ENCODE measurements at regions not wholly inside any gene's neighbourhood (a gene's known extent, or its start where the extent isn't known, plus 50 kb on each side); places are given as distances from the start of the nearest gene placed in this dataset.

- Histone ChIP-seq H3K9ac (ENCODE audit: insufficient read depth, low read length, poor library complexity, severe bottlenecking) (no peak overlapping the region), H3K36me3 (replicated peaks in 1 of 2; ENCODE audit: control insufficient read depth in 1 of 2, insufficient read depth in 2 of 2, low read length in 2 of 2) (no peaks in the 10 kb centered on the region), H3K27ac (ENCODE audit: low read depth in 1 of 2, low read length in 2 of 2) (no peak overlapping the region), H3K4me3 (replicated peaks in 1 of 3; ENCODE audit: low read depth in 2 of 3, low read length in 3 of 3) (no peak overlapping the region), H3K27me3 (ENCODE audit: control insufficient read depth in 2 of 2, insufficient read depth in 2 of 2, low read length in 2 of 2) (no peaks in the 10 kb centered on the region), H2AFZ (ENCODE audit: insufficient read depth, low read depth, low read length, poor library complexity, severe bottlenecking) (no peak overlapping the region), H3K4me1 (ENCODE audit: control insufficient read depth in 1 of 2, insufficient read depth in 2 of 2, low read length in 2 of 2) (no peaks in the 10 kb centered on the region), H3K79me2 (ENCODE audit: insufficient read depth, low read length) (no peaks in the 10 kb centered on the region), H3K4me2 (replicated peaks; ENCODE audit: extremely low read depth, low read length, poor library complexity, severe bottlenecking) (no peak overlapping the region), H3K9me3 (replicated peaks in 1 of 2; ENCODE audit: control insufficient read depth in 1 of 2, insufficient read depth in 1 of 2, low read length in 2 of 2) (no peaks in the 10 kb centered on the region), H4K20me1 (ENCODE audit: insufficient read depth, low read length) (no peaks in the 10 kb centered on the region)
- Mint-ChIP-seq H3K27ac (no peak overlapping the region), H3K36me3 (no peaks in the 10 kb centered on the region), H3K27me3 (ENCODE audit: low read depth in 3 of 3) (peaks cover 3 to 6% (median 4%) of the 10 kb centered on the region in 3 donors), H3K9me3 (peaks cover 0 to 2% (median 2%) of the 10 kb centered on the region in 7 donors), H3K4me3 (no peak overlapping the region), H3K4me1 (no peaks in the 10 kb centered on the region)
- DNase-seq: no peak
- intact Hi-C loops (cut with micrococcal nuclease): no loop called here
- WGBS (ENCODE audit: insufficient coverage): 70% methylated on average over 5 of the region's 6 CpGs
- no peak for TF ChIP-seq CTCF (IDR thresholded peaks at IDR 0.05)
Measured at GRCh38 chr17:34727601-34728000, 148.2 kb downstream of the TMEM132E start.

GRCh38 chr17:34726536-34727384 lies 147.4 kb downstream of the TMEM132E start:
- no peaks in the 10 kb centered on the region for H3K36me3 Mint-ChIP-seq
- intact Hi-C loops (cut with micrococcal nuclease): no loop called here
- H3K9me3 ChIP-seq (replicated peaks in 1 of 2; ENCODE audit: control insufficient read depth in 1 of 2, insufficient read depth in 1 of 2, low read length in 2 of 2): no peaks in the 10 kb centered on the region
- H3K4me3 Mint-ChIP-seq: no peak overlapping the region
- H3K9ac ChIP-seq (ENCODE audit: insufficient read depth, low read length, poor library complexity, severe bottlenecking): no peak overlapping the region
- no peaks in the 10 kb centered on the region for H3K36me3 ChIP-seq (replicated peaks in 1 of 2; ENCODE audit: control insufficient read depth in 1 of 2, insufficient read depth in 2 of 2, low read length in 2 of 2)
- peaks cover 3 to 4% (median 3%) of the 10 kb centered on the region in 3 donors for H3K27me3 Mint-ChIP-seq (ENCODE audit: low read depth in 3 of 3)
- 79% methylated on average over 5 of the region's 6 CpGs for WGBS (ENCODE audit: insufficient coverage)
- H3K27ac ChIP-seq (ENCODE audit: low read depth in 1 of 2, low read length in 2 of 2): no peak overlapping the region
- no peaks in the 10 kb centered on the region for H3K4me1 ChIP-seq (ENCODE audit: control insufficient read depth in 1 of 2, insufficient read depth in 2 of 2, low read length in 2 of 2)
- H3K9me3 Mint-ChIP-seq: peaks cover 0 to 2% (median 0%) of the 10 kb centered on the region in 7 donors
- TF ChIP-seq CTCF (IDR thresholded peaks at IDR 0.05): no peak
- no peaks in the 10 kb centered on the region for H3K27me3 ChIP-seq (ENCODE audit: control insufficient read depth in 2 of 2, insufficient read depth in 2 of 2, low read length in 2 of 2)
- DNase-seq: no peak
- no peaks in the 10 kb centered on the region for H3K4me1 Mint-ChIP-seq
- no peaks in the 10 kb centered on the region for H3K79me2 ChIP-seq (ENCODE audit: insufficient read depth, low read length)
- H4K20me1 ChIP-seq (ENCODE audit: insufficient read depth, low read length): no peaks in the 10 kb centered on the region
- no peak overlapping the region for H3K4me3 ChIP-seq (replicated peaks in 1 of 3; ENCODE audit: low read depth in 2 of 3, low read length in 3 of 3)
- H3K4me2 ChIP-seq (replicated peaks; ENCODE audit: extremely low read depth, low read length, poor library complexity, severe bottlenecking): no peak overlapping the region
- H2AFZ ChIP-seq (ENCODE audit: insufficient read depth, low read depth, low read length, poor library complexity, severe bottlenecking): no peak overlapping the region
- H3K27ac Mint-ChIP-seq: no peak overlapping the region
